ENCODE measurements at regions not wholly inside any gene's neighbourhood (a gene's known extent, or its start where the extent isn't known, plus 50 kb on each side); places are given as distances from the start of the nearest gene placed in this dataset.
"Not testable (repeated sequence)": the region's sequence is repeated elsewhere in the genome, so short reads cannot be mapped to it uniquely, and the experiment has no call there.

GRCh38 chr15:66964111-66964738 is 101.2 kb upstream of the SMAD3 start:
- no peak for DNase-seq (ENCODE audit: low spot score)

GRCh38 chr15:66964791-66965190 is 100.6 kb upstream of the SMAD3 start:
- DNase-seq (ENCODE audit: low spot score): no peak

GRCh38 chr15:66965201-66965900 is 100.1 kb upstream of the SMAD3 start:
- no peak for DNase-seq (ENCODE audit: low spot score)

GRCh38 chr15:66966256-66966655 is 99.1 kb upstream of the SMAD3 start:
- DNase-seq (ENCODE audit: low spot score): no peak

- no peak for DNase-seq (ENCODE audit: low spot score)
Measured at GRCh38 chr15:66968806-66969596, 96.4 kb upstream of the SMAD3 start.

GRCh38 chr15:66974131-66974530 is 91.3 kb upstream of the SMAD3 start:
- DNase-seq (ENCODE audit: low spot score): not testable (repeated sequence)

GRCh38 chr15:66976106-66976640 is 89.2 kb upstream of the SMAD3 start:
- not testable (repeated sequence) for DNase-seq (ENCODE audit: low spot score)

- DNase-seq (ENCODE audit: low spot score): not testable (repeated sequence)
Measured at GRCh38 chr15:66980326-66980725, 85.1 kb upstream of the SMAD3 start.

GRCh38 chr15:66981771-66982170 is 83.6 kb upstream of the SMAD3 start:
- DNase-seq (ENCODE audit: low spot score): no peak

GRCh38 chr15:66982250-66982649 is 83.2 kb upstream of the SMAD3 start:
- no peak for DNase-seq (ENCODE audit: low spot score)

- DNase-seq (ENCODE audit: low spot score): no peak
Measured at GRCh38 chr15:66982816-66983215, 82.6 kb upstream of the SMAD3 start.

- no peak for DNase-seq (ENCODE audit: low spot score)
Measured at GRCh38 chr15:66985653-66986052, 79.7 kb upstream of the SMAD3 start.

- no peak for DNase-seq (ENCODE audit: low spot score)
Measured at GRCh38 chr15:66986951-66987350, 78.5 kb upstream of the SMAD3 start.

- no peak for DNase-seq (ENCODE audit: low spot score)
Measured at GRCh38 chr15:66993090-66993489, 72.3 kb upstream of the SMAD3 start.

- DNase-seq (ENCODE audit: low spot score): no peak
Measured at GRCh38 chr15:66993874-66994696, 71.3 kb upstream of the SMAD3 start.

GRCh38 chr15:66994927-66995656 is 70.3 kb upstream of the SMAD3 start:
- DNase-seq (ENCODE audit: low spot score): no peak

GRCh38 chr15:66996094-66996493 is 69.3 kb upstream of the SMAD3 start:
- DNase-seq (ENCODE audit: low spot score): no peak

GRCh38 chr15:66997212-66997611 is 68.2 kb upstream of the SMAD3 start:
- DNase-seq (ENCODE audit: low spot score): no peak

- not testable (repeated sequence) for DNase-seq (ENCODE audit: low spot score)
Measured at GRCh38 chr15:66998234-66998633, 67.2 kb upstream of the SMAD3 start.

- DNase-seq (ENCODE audit: low spot score): no peak
Measured at GRCh38 chr15:66999046-66999968, 66.1 kb upstream of the SMAD3 start.
